Osteoblast (primary cell): ENCODE measurements at regions not wholly inside any gene's neighbourhood (a gene's known extent, or its start where the extent isn't known, plus 50 kb on each side); places are given as distances from the start of the nearest gene placed in this dataset.

ENCODE experiments used
- DNase-seq: peaks from one replicate; pipeline ENCODE4 v3.0.0; 2011; ENCODE audit warnings: low spot score, mixed read lengths; ENCODE audit not compliant: insufficient read length; ENCODE audit errors: missing footprints
- H2AFZ ChIP-seq: 2 replicates; pipeline ENCODE4 v1.6.0; 2011; ENCODE audit warnings: mild to moderate bottlenecking, low read length
- H3K27ac ChIP-seq: 2 replicates; pipeline ENCODE4 v1.5.1; 2011; ENCODE audit warnings: mild to moderate bottlenecking, low read depth, low read length, moderate library complexity
- H3K27me3 ChIP-seq: 2 replicates; pipeline ENCODE4 v1.6.0; 2012; ENCODE audit warnings: mild to moderate bottlenecking, control low read depth, inconsistent platforms, low read length, moderate library complexity; ENCODE audit not compliant: insufficient read depth
- H3K36me3 ChIP-seq: 2 replicates; pipeline ENCODE4 v1.5.1; 2011; ENCODE audit warnings: mild to moderate bottlenecking, low read length, control low read depth, moderate library complexity; ENCODE audit not compliant: insufficient read depth
- H3K4me1 ChIP-seq: 2 replicates; pipeline ENCODE4 v1.5.1; 2011; ENCODE audit warnings: mild to moderate bottlenecking, low read length, control low read depth, moderate library complexity; ENCODE audit not compliant: insufficient read depth
- H3K4me2 ChIP-seq: 2 replicates; pipeline ENCODE4 v1.6.0; 2011; ENCODE audit warnings: mild to moderate bottlenecking, low read length; ENCODE audit not compliant: insufficient read depth
- H3K4me3 ChIP-seq: fragments of 200-600 bp; sonication (generic); 3 replicates; pipeline ENCODE4 v1.5.1; 2012; ENCODE audit warnings: mild to moderate bottlenecking, low read length, inconsistent platforms; ENCODE audit not compliant: insufficient read depth
- H3K79me2 ChIP-seq: 2 replicates; pipeline ENCODE4 v1.6.0; 2012; ENCODE audit warnings: mild to moderate bottlenecking, low read length, control low read depth, inconsistent platforms; ENCODE audit not compliant: insufficient read depth
- H3K9me3 ChIP-seq: 2 replicates; pipeline ENCODE4 v1.5.1; 2011; ENCODE audit warnings: low read depth, low read length, control low read depth
- H4K20me1 ChIP-seq: 2 replicates; pipeline ENCODE4 v1.6.0; 2012; ENCODE audit warnings: mild to moderate bottlenecking, low read length, control low read depth; ENCODE audit not compliant: insufficient read depth
- TF ChIP-seq, protein P1 (sequence below): IDR thresholded peaks from 2 replicates; pipeline ENCODE4 v1.5.1; 2011; ENCODE audit warnings: mild to moderate bottlenecking, low read depth, low read length, moderate library complexity; ENCODE audit errors: extremely low read depth

DNA sequence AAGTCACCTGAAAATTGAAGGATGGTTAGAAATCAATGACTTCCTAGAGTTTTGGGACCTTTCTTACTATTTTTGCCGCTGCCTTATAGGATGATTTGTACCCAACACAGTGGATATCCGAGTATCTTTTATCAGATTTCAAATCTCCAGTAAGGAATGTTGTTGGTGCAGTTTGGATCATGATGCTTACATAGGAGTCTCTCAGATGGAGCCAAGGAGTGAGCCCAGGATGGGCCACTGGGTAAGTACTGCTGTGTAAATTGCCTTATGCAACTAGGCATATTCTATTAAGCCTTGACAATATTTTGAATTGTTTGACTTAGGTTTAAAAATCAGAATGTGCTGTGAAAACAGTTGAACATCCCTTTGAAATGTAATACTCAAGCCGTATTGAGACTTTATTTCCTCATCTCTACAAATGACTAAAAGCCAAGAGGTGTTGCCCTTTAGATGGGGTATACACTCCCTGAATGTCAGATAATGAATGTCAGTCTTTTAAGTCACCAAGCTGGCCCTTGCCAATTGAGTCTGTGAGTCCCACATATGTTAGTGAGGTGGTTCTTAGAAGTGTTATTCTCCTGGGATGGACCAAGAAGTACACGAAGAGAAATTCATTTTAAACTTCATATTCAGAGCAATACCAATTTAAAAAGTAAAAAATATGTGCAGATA, 271.8 kb upstream of the CTNND2 start:
- Histone ChIP-seq H3K27ac (no peak overlapping the region), H3K79me2 (no peaks in the 10 kb centered on the region), H3K27me3 (no peaks in the 10 kb centered on the region), H3K9me3 (no peaks in the 10 kb centered on the region), H3K36me3 (no peaks in the 10 kb centered on the region), H4K20me1 (no peaks in the 10 kb centered on the region), H3K4me3 (no peak overlapping the region), H3K4me1 (no peaks in the 10 kb centered on the region), H2AFZ (no peak overlapping the region), H3K4me2 (no peak overlapping the region)
- TF ChIP-seq, protein P1, sequence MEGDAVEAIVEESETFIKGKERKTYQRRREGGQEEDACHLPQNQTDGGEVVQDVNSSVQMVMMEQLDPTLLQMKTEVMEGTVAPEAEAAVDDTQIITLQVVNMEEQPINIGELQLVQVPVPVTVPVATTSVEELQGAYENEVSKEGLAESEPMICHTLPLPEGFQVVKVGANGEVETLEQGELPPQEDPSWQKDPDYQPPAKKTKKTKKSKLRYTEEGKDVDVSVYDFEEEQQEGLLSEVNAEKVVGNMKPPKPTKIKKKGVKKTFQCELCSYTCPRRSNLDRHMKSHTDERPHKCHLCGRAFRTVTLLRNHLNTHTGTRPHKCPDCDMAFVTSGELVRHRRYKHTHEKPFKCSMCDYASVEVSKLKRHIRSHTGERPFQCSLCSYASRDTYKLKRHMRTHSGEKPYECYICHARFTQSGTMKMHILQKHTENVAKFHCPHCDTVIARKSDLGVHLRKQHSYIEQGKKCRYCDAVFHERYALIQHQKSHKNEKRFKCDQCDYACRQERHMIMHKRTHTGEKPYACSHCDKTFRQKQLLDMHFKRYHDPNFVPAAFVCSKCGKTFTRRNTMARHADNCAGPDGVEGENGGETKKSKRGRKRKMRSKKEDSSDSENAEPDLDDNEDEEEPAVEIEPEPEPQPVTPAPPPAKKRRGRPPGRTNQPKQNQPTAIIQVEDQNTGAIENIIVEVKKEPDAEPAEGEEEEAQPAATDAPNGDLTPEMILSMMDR: no peak
- DNase-seq: no peak

GRCh38 chr5:12174734-12175133, 270.5 kb upstream of the CTNND2 start:
- no peaks in the 10 kb centered on the region for H3K4me1 ChIP-seq
- no peaks in the 10 kb centered on the region for H3K27me3 ChIP-seq
- TF ChIP-seq, protein P1: no peak
- no peak overlapping the region for H2AFZ ChIP-seq
- DNase-seq: no peak
- no peaks in the 10 kb centered on the region for H3K36me3 ChIP-seq
- no peaks in the 10 kb centered on the region for H3K9me3 ChIP-seq
- no peak overlapping the region for H3K4me2 ChIP-seq
- H3K27ac ChIP-seq: no peak overlapping the region
- no peak overlapping the region for H3K4me3 ChIP-seq
- H4K20me1 ChIP-seq: no peaks in the 10 kb centered on the region
- no peaks in the 10 kb centered on the region for H3K79me2 ChIP-seq

DNA sequence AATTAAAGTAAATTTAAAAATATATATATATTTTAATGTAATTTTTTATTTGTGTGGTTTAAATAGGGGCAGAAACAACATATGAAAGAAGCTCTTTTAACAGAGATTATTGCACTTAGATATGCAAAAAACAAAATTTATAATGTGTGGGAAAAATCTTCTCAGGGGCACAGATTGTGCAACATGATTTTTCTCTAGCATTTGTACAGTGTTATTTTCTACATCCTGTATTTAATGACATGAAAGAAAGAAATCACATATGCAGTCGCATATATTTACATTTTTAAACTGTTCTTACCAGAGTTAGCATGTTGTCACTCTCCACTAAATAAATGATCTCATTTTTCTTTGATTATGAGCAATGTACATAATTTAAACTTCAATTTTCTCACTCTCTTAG, 265.3 kb upstream of the CTNND2 start:
- H3K27ac ChIP-seq: no peak overlapping the region
- H4K20me1 ChIP-seq: no peaks in the 10 kb centered on the region
- H3K4me1 ChIP-seq: no peaks in the 10 kb centered on the region
- no peaks in the 10 kb centered on the region for H3K9me3 ChIP-seq
- DNase-seq: no peak
- no peaks in the 10 kb centered on the region for H3K79me2 ChIP-seq
- H3K27me3 ChIP-seq: no peaks in the 10 kb centered on the region
- H2AFZ ChIP-seq: no peak overlapping the region
- H3K4me3 ChIP-seq: no peak overlapping the region
- no peak overlapping the region for H3K4me2 ChIP-seq
- TF ChIP-seq, protein P1: no peak
- no peaks in the 10 kb centered on the region for H3K36me3 ChIP-seq

DNA sequence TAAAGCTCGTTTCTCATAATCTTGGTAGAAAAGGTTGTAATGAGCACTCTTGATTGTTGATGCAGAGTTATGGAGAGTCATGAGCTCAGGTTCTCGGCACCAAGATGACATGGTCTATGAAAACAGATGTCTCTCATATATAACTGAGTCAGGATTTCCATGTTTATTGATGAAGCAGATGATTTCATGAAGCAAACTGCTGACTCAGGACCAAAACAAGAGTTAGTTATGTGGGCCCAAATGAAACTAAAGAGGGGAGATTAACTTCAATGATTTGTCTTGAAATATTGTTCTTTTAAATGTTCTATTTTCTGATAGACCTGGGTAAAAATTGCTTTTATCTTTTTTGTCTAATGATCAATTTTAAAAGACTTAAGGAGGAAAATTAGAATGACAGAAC, 258.6 kb upstream of the CTNND2 start:
- H3K27ac ChIP-seq: no peak overlapping the region
- H3K4me1 ChIP-seq: no peaks in the 10 kb centered on the region
- H3K79me2 ChIP-seq: no peaks in the 10 kb centered on the region
- no peaks in the 10 kb centered on the region for H4K20me1 ChIP-seq
- DNase-seq: no peak
- H3K4me2 ChIP-seq: no peak overlapping the region
- H3K4me3 ChIP-seq: no peak overlapping the region
- H3K27me3 ChIP-seq: no peaks in the 10 kb centered on the region
- no peaks in the 10 kb centered on the region for H3K36me3 ChIP-seq
- TF ChIP-seq, protein P1: no peak
- H2AFZ ChIP-seq: no peak overlapping the region
- no peaks in the 10 kb centered on the region for H3K9me3 ChIP-seq
